ENCODE measurements at regions not wholly inside any gene's neighbourhood (a gene's known extent, or its start where the extent isn't known, plus 50 kb on each side); places are given as distances from the start of the nearest gene placed in this dataset.

- no peak for ATAC-seq
- DNase-seq = peak in 1 of 2 donors; percentile 0
- Histone ChIP-seq H3K27ac (no peak overlapping the region), H3K4me3 (no peak overlapping the region), H3K4me1 (no peaks in the 10 kb centered on the region), H3K9me3 (no peaks in the 10 kb centered on the region), H3K27me3 (peaks cover 0 to 9% (median 2%) of the 10 kb centered on the region in 3 donors), H3K36me3 (no peaks in the 10 kb centered on the region)
- intact Hi-C loops (cut with DNase I; ENCODE audit: low total_unique reads) = no loop called here
- in situ Hi-C loops (cut with MboI; ENCODE audit: low sequenced_read_pairs in 4 of 4) = no loop called here
- TF ChIP-seq, protein P1, sequence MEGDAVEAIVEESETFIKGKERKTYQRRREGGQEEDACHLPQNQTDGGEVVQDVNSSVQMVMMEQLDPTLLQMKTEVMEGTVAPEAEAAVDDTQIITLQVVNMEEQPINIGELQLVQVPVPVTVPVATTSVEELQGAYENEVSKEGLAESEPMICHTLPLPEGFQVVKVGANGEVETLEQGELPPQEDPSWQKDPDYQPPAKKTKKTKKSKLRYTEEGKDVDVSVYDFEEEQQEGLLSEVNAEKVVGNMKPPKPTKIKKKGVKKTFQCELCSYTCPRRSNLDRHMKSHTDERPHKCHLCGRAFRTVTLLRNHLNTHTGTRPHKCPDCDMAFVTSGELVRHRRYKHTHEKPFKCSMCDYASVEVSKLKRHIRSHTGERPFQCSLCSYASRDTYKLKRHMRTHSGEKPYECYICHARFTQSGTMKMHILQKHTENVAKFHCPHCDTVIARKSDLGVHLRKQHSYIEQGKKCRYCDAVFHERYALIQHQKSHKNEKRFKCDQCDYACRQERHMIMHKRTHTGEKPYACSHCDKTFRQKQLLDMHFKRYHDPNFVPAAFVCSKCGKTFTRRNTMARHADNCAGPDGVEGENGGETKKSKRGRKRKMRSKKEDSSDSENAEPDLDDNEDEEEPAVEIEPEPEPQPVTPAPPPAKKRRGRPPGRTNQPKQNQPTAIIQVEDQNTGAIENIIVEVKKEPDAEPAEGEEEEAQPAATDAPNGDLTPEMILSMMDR (IDR thresholded peaks at IDR 0.05 in 4 of 5, conservative IDR thresholded peaks at IDR 0.05 in 1 of 5) = no peak
- no peak for TF ChIP-seq POLR2A (IDR thresholded peaks at IDR 0.05)
Measured at GRCh38 chr9:134559013-134559412, 82.6 kb upstream of the COL5A1 start.

DNA sequence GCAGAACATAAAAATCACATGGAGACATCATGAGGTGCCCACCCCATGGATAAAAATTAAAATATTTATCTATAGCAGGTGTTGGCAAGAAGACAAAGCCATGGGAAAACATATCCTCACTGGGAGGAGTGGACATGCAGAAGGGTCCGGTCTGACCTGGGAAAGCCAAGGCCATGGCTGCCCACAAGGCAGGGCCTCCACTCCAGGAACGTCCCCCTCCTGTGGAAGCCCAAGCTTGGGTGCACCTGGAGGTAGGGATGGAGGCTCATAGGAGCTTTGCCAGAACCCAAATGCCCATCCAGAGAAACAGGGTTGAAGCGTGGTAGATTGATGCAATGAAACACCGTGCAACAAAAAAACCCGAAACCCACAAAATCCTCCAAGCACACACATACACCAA lies 81.4 kb upstream of the COL5A1 start:
- Histone ChIP-seq H3K27ac (no peak overlapping the region), H3K27me3 (no peaks in the 10 kb centered on the region), H3K4me1 (no peaks in the 10 kb centered on the region), H3K9me3 (no peaks in the 10 kb centered on the region), H3K36me3 (no peaks in the 10 kb centered on the region), H3K4me3 (no peak overlapping the region)
- ATAC-seq (no peak), DNase-seq (no peak)
- intact Hi-C loops (cut with DNase I; ENCODE audit: low total_unique reads) (no loop called here), in situ Hi-C loops (cut with MboI; ENCODE audit: low sequenced_read_pairs in 4 of 4) (no loop called here)
- TF ChIP-seq, protein P1 (IDR thresholded peaks at IDR 0.05 in 4 of 5, conservative IDR thresholded peaks at IDR 0.05 in 1 of 5) = no peak
- TF ChIP-seq POLR2A (IDR thresholded peaks at IDR 0.05) = no peak

- in situ Hi-C loops (cut with MboI; ENCODE audit: low sequenced_read_pairs in 4 of 4) = no loop called here
- DNase-seq = no peak
- ATAC-seq = no peak
Measured at GRCh38 chr9:134560654-134561053, 80.9 kb upstream of the COL5A1 start.

DNA sequence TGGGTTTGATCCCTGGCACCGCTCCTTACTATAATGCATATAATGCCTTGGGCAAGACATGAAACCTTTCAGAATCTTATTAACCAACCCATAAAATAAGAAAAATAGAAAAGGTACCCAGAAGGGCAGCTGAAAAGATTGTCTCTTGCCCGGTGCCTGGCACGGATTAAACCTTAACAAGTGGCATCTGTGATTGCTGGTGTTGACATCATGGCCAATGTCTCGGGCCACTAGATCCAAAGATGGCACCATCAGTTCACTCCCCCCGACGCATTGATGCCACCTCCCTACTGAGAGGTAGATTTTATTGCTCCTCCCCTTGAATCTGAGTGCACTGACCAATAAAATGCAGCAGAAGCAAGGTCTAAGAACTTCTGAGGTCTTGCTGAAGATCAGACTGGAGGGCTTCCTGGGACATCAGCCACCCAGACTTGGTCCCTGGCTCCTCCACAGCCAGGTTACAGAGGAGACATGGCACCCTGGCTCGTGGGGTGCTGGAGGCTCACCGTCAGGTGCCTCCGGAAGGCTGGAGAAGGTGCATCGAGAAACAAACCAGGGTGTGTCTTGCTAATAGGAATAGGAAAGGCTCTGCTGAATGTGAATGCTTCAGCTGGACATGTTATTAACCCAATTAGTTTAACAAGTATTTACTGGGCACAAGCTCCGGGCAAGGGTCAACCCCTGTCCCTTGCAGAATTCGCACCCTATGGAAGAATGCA lies 80.0 kb upstream of the COL5A1 start:
- TF ChIP-seq, protein P1 (IDR thresholded peaks at IDR 0.05 in 4 of 5, conservative IDR thresholded peaks at IDR 0.05 in 1 of 5) = no peak
- TF ChIP-seq POLR2A (IDR thresholded peaks at IDR 0.05) = no peak
- in situ Hi-C loops (cut with MboI; ENCODE audit: low sequenced_read_pairs in 4 of 4) (no loop called here), intact Hi-C loops (cut with DNase I; ENCODE audit: low total_unique reads) (no loop called here)
- no peaks in the 10 kb centered on the region for H3K36me3 ChIP-seq
- H3K4me3 ChIP-seq = no peak overlapping the region
- no peaks in the 10 kb centered on the region for H3K4me1 ChIP-seq
- no peak for DNase-seq
- H3K27ac ChIP-seq = no peak overlapping the region
- H3K27me3 ChIP-seq = peaks cover 0 to 2% (median 0%) of the 10 kb centered on the region in 3 donors
- no peak for ATAC-seq
- H3K9me3 ChIP-seq = peaks cover 0 to 3% (median 0%) of the 10 kb centered on the region in 3 donors

More at GRCh38 chr9:134560654-134561053, 80.9 kb upstream of the COL5A1 start:
- Histone ChIP-seq H3K27me3 (no peaks in the 10 kb centered on the region), H3K9me3 (no peaks in the 10 kb centered on the region), H3K36me3 (no peaks in the 10 kb centered on the region), H3K27ac (no peak overlapping the region), H3K4me3 (no peak overlapping the region), H3K4me1 (no peaks in the 10 kb centered on the region)
- TF ChIP-seq, protein P1 (IDR thresholded peaks at IDR 0.05 in 4 of 5, conservative IDR thresholded peaks at IDR 0.05 in 1 of 5) = no peak
- no peak for TF ChIP-seq POLR2A (IDR thresholded peaks at IDR 0.05)
- intact Hi-C loops (cut with DNase I; ENCODE audit: low total_unique reads) = no loop called here

Data from gastrocnemius medialis (tissue), 4 donors.